Upper lobe of left lung (tissue), 4 donors: ENCODE measurements at regions not wholly inside any gene's neighbourhood (a gene's known extent, or its start where the extent isn't known, plus 50 kb on each side); places are given as distances from the start of the nearest gene placed in this dataset.

Experiments used
- EP300 ChIP-seq, 4 donors: sonication (generic); formaldehyde crosslinking; IDR thresholded peaks; one replicate each; pipeline ENCODE4 v1.5.1; 2017; ENCODE audit warnings: antibody characterized with exemption in 4 of 4, control low read depth in 2 of 4
- TF ChIP-seq, protein P1 (sequence below), 6 experiments: fragments of 450-650 bp in 4 of 6; fragments of 200-600 bp in 2 of 6; sonication (generic) in 2 of 6; IDR thresholded peaks; one replicate each; pipeline ENCODE4 v1.5.1; 2016 to 2019; ENCODE audit warnings: antibody characterized with exemption in 6 of 6

- TF ChIP-seq, protein P1, sequence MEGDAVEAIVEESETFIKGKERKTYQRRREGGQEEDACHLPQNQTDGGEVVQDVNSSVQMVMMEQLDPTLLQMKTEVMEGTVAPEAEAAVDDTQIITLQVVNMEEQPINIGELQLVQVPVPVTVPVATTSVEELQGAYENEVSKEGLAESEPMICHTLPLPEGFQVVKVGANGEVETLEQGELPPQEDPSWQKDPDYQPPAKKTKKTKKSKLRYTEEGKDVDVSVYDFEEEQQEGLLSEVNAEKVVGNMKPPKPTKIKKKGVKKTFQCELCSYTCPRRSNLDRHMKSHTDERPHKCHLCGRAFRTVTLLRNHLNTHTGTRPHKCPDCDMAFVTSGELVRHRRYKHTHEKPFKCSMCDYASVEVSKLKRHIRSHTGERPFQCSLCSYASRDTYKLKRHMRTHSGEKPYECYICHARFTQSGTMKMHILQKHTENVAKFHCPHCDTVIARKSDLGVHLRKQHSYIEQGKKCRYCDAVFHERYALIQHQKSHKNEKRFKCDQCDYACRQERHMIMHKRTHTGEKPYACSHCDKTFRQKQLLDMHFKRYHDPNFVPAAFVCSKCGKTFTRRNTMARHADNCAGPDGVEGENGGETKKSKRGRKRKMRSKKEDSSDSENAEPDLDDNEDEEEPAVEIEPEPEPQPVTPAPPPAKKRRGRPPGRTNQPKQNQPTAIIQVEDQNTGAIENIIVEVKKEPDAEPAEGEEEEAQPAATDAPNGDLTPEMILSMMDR (IDR thresholded peaks at IDR 0.05) = no peak
- no peak for TF ChIP-seq EP300 (IDR thresholded peaks at IDR 0.05)
Measured at GRCh38 chr7:121544238-121544637, 148.1 kb upstream of the FAM3C start.
